ENCODE measurements at regions not wholly inside any gene's neighbourhood (a gene's known extent, or its start where the extent isn't known, plus 50 kb on each side); places are given as distances from the start of the nearest gene placed in this dataset.

DNA sequence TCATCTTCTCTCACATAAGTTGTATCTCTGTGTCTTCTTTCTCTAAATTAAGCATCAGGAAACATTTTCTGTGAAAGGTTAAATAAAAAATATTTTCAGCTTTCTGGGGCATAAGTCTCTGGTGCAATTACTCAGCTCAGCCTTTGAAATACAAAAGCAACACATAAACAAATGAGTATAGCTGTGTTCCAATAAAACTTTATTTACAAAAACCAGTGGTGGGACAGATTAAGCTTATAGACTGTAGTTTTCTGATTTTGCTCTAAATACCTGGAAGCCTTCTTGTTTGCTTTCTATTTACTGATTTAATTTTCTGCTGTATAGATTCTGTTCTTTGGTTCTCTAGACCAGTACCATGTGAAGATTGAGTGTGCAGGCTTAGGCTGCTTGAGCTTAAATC, 655.1 kb downstream of the VRK1 start:
- intact Hi-C loops (cut with DNase I), result no loop called here
- no peak overlapping the region for H3K27ac ChIP-seq (replicated peaks in 1 of 4)
- DNase-seq (ENCODE audit: extremely low spot score), result no peak
- H3K4me3 ChIP-seq, result no peak overlapping the region
- no peaks in the 10 kb centered on the region for H3K36me3 ChIP-seq
- H3K27me3 ChIP-seq, result peaks cover 0 to 23% (median 0%) of the 10 kb centered on the region in 4 donors
- H3K9me3 ChIP-seq, result no peaks in the 10 kb centered on the region
- no peak for TF ChIP-seq POLR2A (IDR thresholded peaks at IDR 0.05; ENCODE audit: low read depth)
- no peak for TF ChIP-seq CTCF (IDR thresholded peaks at IDR 0.05)
- no peak for TF ChIP-seq POLR2AphosphoS5 (IDR thresholded peaks at IDR 0.05)
- no peak for TF ChIP-seq EP300 (IDR thresholded peaks at IDR 0.05)
- H3K4me1 ChIP-seq, result no peaks in the 10 kb centered on the region

DNA sequence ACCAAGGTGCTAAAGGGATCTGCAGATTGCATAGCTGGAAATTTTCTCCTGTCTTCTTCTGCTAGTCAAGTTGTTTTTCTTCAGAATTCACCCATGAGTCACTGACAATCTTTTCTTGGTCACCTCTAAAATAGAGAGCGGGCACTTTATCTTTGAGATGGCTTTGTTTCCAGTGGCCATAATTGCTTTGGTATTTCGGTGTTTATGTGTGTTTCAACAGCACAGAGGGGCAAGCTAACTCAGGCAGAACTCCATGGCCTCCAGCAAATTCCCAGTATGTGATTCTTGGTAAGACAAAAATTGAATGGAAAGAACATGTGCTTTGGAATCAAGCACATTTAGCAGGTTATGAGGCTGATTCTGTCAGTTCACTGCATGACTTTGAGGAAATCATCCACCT, 656.8 kb downstream of the VRK1 start:
- Histone ChIP-seq H3K27me3 (peaks cover 0 to 40% (median 0%) of the 10 kb centered on the region in 4 donors), H3K36me3 (no peaks in the 10 kb centered on the region), H3K4me3 (no peak overlapping the region), H3K27ac (replicated peaks in 1 of 4) (no peak overlapping the region), H3K9me3 (no peaks in the 10 kb centered on the region), H3K4me1 (peaks cover 0 to 12% (median 9%) of the 10 kb centered on the region in 4 donors)
- intact Hi-C loops (cut with DNase I), result no loop called here
- TF ChIP-seq POLR2A (IDR thresholded peaks at IDR 0.05; ENCODE audit: low read depth), result no peak
- TF ChIP-seq POLR2AphosphoS5 (IDR thresholded peaks at IDR 0.05), result no peak
- no peak for TF ChIP-seq CTCF (IDR thresholded peaks at IDR 0.05)
- no peak for TF ChIP-seq EP300 (IDR thresholded peaks at IDR 0.05)
- no peak for DNase-seq (ENCODE audit: extremely low spot score)
- WGBS, result 90% methylated on average over 2 of the region's 2 CpGs

DNA sequence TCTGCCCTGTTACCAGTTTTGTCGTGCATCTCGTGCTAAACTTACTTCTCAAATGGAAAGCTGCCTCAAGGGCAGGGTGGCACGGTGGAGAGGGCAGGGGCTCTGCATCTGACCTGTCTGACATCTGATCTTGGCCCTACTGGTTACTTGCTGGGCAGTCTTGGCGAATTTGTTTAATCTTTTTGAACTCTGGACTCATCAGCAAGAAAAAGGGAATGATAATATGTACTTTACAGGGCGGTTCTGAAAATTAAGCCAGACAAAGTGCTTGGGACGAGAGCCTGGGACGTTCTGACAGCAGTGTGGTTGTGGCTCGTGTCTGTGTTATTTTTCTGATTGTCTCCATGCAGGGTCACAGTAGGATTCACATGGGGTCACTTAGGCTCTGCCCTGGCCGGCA, 659.3 kb downstream of the VRK1 start:
- Histone ChIP-seq H3K27ac (replicated peaks in 1 of 4) (no peak overlapping the region), H3K27me3 (peaks cover 0 to 49% (median 0%) of the 10 kb centered on the region in 4 donors), H3K9me3 (peaks cover 0 to under 1% (median 0%) of the 10 kb centered on the region in 4 donors), H3K36me3 (no peaks in the 10 kb centered on the region), H3K4me3 (no peak overlapping the region), H3K4me1 (peaks cover 0 to 14% (median 11%) of the 10 kb centered on the region in 4 donors)
- DNase-seq (ENCODE audit: extremely low spot score), result no peak
- 81% methylated on average over 9 of the region's 9 CpGs for WGBS
- intact Hi-C loops (cut with DNase I), result no loop called here
- TF ChIP-seq POLR2AphosphoS5 (IDR thresholded peaks at IDR 0.05), result no peak
- no peak for TF ChIP-seq POLR2A (IDR thresholded peaks at IDR 0.05; ENCODE audit: low read depth)
- no peak for TF ChIP-seq EP300 (IDR thresholded peaks at IDR 0.05)
- no peak for TF ChIP-seq CTCF (IDR thresholded peaks at IDR 0.05)

DNA sequence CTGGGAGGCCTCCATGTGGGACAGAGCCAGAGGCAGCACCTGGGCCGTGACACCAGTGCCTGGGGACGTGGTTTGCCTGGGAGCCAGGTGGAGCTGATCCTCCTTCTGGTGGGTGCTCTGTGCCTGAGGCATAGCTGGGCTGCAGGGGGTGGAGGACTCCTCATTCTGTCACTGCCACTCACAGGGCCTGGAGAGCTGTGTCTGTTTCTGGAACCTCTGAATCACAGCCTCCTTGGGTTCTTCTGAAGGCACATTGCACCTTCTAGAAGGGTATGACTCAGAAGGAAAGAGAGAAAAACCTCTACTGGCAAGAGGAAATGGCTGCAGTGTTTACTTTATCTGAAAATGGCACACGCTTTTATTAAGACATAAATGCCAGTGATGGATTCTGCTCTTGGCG, 659.8 kb downstream of the VRK1 start:
- TF ChIP-seq POLR2AphosphoS5 (IDR thresholded peaks at IDR 0.05) (no peak), EP300 (IDR thresholded peaks at IDR 0.05) (no peak), POLR2A (IDR thresholded peaks at IDR 0.05; ENCODE audit: low read depth) (no peak), CTCF (IDR thresholded peaks at IDR 0.05) (no peak)
- Histone ChIP-seq H3K36me3 (no peaks in the 10 kb centered on the region), H3K4me1 (peaks cover 0 to 14% (median 11%) of the 10 kb centered on the region in 4 donors), H3K9me3 (peaks cover 0 to 6% (median 4%) of the 10 kb centered on the region in 4 donors), H3K27me3 (peaks cover 0 to 49% (median 0%) of the 10 kb centered on the region in 4 donors), H3K27ac (replicated peaks in 1 of 4) (no peak overlapping the region), H3K4me3 (no peak overlapping the region)
- no peak for DNase-seq (ENCODE audit: extremely low spot score)
- intact Hi-C loops (cut with DNase I), result no loop called here
- WGBS, result 56% methylated on average over 2 of the region's 4 CpGs

GRCh38 chr14:97457575-97458085, 660.4 kb downstream of the VRK1 start:
- Histone ChIP-seq H3K27ac (replicated peaks in 1 of 4) (no peak overlapping the region), H3K4me1 (peaks cover 0 to 14% (median 11%) of the 10 kb centered on the region in 4 donors), H3K36me3 (no peaks in the 10 kb centered on the region), H3K4me3 (no peak overlapping the region), H3K27me3 (peaks cover 0 to 49% (median 0%) of the 10 kb centered on the region in 4 donors), H3K9me3 (peaks cover 0 to 11% (median 9%) of the 10 kb centered on the region in 4 donors)
- TF ChIP-seq EP300 (IDR thresholded peaks at IDR 0.05), result no peak
- no peak for TF ChIP-seq CTCF (IDR thresholded peaks at IDR 0.05)
- no peak for TF ChIP-seq POLR2A (IDR thresholded peaks at IDR 0.05; ENCODE audit: low read depth)
- TF ChIP-seq POLR2AphosphoS5 (IDR thresholded peaks at IDR 0.05), result no peak
- no peak for DNase-seq (ENCODE audit: extremely low spot score)
- intact Hi-C loops (cut with DNase I), result no loop called here
- 68% methylated on average over 16 of the region's 16 CpGs for WGBS
